ENCODE measurements at regions not wholly inside any gene's neighbourhood (a gene's known extent, or its start where the extent isn't known, plus 50 kb on each side); places are given as distances from the start of the nearest gene placed in this dataset.

DNA sequence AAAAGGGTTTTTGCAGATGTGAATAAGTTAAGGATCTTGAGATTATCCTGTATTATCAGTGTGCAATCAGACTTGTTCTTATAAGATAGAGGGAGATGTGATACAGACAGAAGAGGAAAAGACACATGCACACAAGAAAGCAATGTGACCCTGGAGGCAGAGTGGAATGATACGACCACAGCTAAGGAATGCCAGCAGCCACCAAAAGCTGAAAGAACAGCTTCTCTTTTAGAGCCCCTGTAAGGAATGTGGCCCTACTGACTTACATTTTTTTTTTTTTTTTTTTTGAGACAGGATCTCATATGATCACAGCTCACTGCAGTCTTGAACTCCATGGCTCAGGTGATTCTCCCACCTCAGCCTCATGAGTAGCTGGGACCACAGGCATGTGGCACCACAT lies 62.3 kb upstream of the CNTNAP4 start:
- H3K36me3 ChIP-seq (ENCODE audit: control insufficient read depth, insufficient read depth, low read length) = no peaks in the 10 kb centered on the region
- Mint-ChIP-seq H3K27ac (no peak overlapping the region), H3K36me3 (no peaks in the 10 kb centered on the region), H3K4me3 (no peak overlapping the region), H3K4me1 (no peaks in the 10 kb centered on the region), H3K9me3 (peaks cover 12 to 17% of the 10 kb centered on the region in 2 donors), H3K27me3 (ENCODE audit: low read depth in 2 of 2) (no peaks in the 10 kb centered on the region)
- intact Hi-C loops (cut with micrococcal nuclease) = no loop called here
- DNase-seq (no peak), ATAC-seq (no peak)
- H3K4me1 ChIP-seq (ENCODE audit: control insufficient read depth, insufficient read depth, low read length) = no peaks in the 10 kb centered on the region
- no peaks in the 10 kb centered on the region for H3K27me3 ChIP-seq (ENCODE audit: control insufficient read depth, insufficient read depth, low read length)
- 72% methylated on average over 1 of the region's 1 CpG for WGBS (ENCODE audit: insufficient coverage)
- H3K9me3 ChIP-seq (ENCODE audit: control insufficient read depth, insufficient read depth, low read length) = no peaks in the 10 kb centered on the region
- H3K4me3 ChIP-seq (ENCODE audit: low read length) = no peak overlapping the region
- no peak overlapping the region for H3K27ac ChIP-seq (ENCODE audit: low read length)
- TF ChIP-seq, protein P1, sequence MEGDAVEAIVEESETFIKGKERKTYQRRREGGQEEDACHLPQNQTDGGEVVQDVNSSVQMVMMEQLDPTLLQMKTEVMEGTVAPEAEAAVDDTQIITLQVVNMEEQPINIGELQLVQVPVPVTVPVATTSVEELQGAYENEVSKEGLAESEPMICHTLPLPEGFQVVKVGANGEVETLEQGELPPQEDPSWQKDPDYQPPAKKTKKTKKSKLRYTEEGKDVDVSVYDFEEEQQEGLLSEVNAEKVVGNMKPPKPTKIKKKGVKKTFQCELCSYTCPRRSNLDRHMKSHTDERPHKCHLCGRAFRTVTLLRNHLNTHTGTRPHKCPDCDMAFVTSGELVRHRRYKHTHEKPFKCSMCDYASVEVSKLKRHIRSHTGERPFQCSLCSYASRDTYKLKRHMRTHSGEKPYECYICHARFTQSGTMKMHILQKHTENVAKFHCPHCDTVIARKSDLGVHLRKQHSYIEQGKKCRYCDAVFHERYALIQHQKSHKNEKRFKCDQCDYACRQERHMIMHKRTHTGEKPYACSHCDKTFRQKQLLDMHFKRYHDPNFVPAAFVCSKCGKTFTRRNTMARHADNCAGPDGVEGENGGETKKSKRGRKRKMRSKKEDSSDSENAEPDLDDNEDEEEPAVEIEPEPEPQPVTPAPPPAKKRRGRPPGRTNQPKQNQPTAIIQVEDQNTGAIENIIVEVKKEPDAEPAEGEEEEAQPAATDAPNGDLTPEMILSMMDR (IDR thresholded peaks at IDR 0.05) = no peak

DNA sequence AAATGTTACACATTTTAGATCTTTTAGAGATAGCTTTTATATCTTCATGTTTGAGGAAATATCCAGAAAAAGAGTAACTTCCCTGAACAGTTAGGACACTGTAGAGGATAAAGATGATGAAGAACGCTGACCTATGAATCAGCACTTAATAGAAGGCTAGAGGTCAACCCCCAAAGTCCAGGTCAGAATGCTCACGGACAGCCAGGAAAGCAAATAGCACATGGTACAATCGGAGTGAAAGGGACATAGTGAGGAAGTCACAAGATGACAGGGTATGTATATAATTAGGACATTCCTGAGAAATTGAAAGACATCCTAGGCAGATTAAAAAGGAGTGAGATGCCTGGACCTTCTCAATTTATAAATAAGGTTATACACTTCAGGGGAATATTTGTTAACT lies 55.1 kb upstream of the CNTNAP4 start:
- peaks cover 0 to 2% of the 10 kb centered on the region in 2 donors for H3K9me3 Mint-ChIP-seq
- Histone ChIP-seq H3K36me3 (ENCODE audit: control insufficient read depth, insufficient read depth, low read length) (no peaks in the 10 kb centered on the region), H3K4me1 (ENCODE audit: control insufficient read depth, insufficient read depth, low read length) (no peaks in the 10 kb centered on the region), H3K9me3 (ENCODE audit: control insufficient read depth, insufficient read depth, low read length) (no peaks in the 10 kb centered on the region), H3K27me3 (ENCODE audit: control insufficient read depth, insufficient read depth, low read length) (no peaks in the 10 kb centered on the region), H3K4me3 (ENCODE audit: low read length) (no peak overlapping the region), H3K27ac (ENCODE audit: low read length) (no peak overlapping the region)
- H3K36me3 Mint-ChIP-seq = no peaks in the 10 kb centered on the region
- no peak overlapping the region for H3K4me3 Mint-ChIP-seq
- intact Hi-C loops (cut with micrococcal nuclease) = no loop called here
- DNase-seq = no peak
- H3K27ac Mint-ChIP-seq = no peak overlapping the region
- ATAC-seq = no peak
- 12% methylated on average over 3 of the region's 3 CpGs for WGBS (ENCODE audit: insufficient coverage)
- H3K4me1 Mint-ChIP-seq = no peaks in the 10 kb centered on the region
- H3K27me3 Mint-ChIP-seq (ENCODE audit: low read depth in 2 of 2) = no peaks in the 10 kb centered on the region
- TF ChIP-seq, protein P1 (IDR thresholded peaks at IDR 0.05) = no peak

DNA sequence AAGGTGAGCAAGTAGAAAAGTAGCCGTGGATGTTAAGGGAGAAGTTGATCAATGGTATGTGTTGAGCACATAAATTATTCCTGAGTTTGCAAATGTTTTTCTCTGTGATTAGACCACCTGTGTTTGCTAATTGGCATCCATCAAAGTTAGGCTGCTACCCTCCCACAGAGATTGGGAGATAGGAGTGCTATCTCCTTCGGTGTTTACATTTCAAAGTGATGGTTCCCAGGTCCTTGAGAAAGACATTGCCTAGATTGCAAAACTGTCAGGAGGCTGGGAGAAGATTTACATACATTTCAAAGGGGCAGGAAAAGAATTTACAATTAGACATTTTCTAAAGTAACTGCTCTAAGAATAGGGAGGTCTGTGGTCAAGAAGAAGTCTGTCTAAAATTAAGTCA lies 54.3 kb upstream of the CNTNAP4 start:
- Histone ChIP-seq H3K4me3 (ENCODE audit: low read length) (no peak overlapping the region), H3K4me1 (ENCODE audit: control insufficient read depth, insufficient read depth, low read length) (no peaks in the 10 kb centered on the region), H3K27ac (ENCODE audit: low read length) (no peak overlapping the region), H3K9me3 (ENCODE audit: control insufficient read depth, insufficient read depth, low read length) (no peaks in the 10 kb centered on the region), H3K36me3 (ENCODE audit: control insufficient read depth, insufficient read depth, low read length) (no peaks in the 10 kb centered on the region), H3K27me3 (ENCODE audit: control insufficient read depth, insufficient read depth, low read length) (no peaks in the 10 kb centered on the region)
- no peak overlapping the region for H3K4me3 Mint-ChIP-seq
- H3K36me3 Mint-ChIP-seq = no peaks in the 10 kb centered on the region
- TF ChIP-seq, protein P1 (IDR thresholded peaks at IDR 0.05) = no peak
- DNase-seq (no peak), ATAC-seq (no peak)
- 13% methylated on average over 2 of the region's 2 CpGs for WGBS (ENCODE audit: insufficient coverage)
- H3K27ac Mint-ChIP-seq = no peak overlapping the region
- no peaks in the 10 kb centered on the region for H3K27me3 Mint-ChIP-seq (ENCODE audit: low read depth in 2 of 2)
- intact Hi-C loops (cut with micrococcal nuclease) = no loop called here
- no peaks in the 10 kb centered on the region for H3K4me1 Mint-ChIP-seq
- H3K9me3 Mint-ChIP-seq = peaks cover 0 to 2% of the 10 kb centered on the region in 2 donors

DNA sequence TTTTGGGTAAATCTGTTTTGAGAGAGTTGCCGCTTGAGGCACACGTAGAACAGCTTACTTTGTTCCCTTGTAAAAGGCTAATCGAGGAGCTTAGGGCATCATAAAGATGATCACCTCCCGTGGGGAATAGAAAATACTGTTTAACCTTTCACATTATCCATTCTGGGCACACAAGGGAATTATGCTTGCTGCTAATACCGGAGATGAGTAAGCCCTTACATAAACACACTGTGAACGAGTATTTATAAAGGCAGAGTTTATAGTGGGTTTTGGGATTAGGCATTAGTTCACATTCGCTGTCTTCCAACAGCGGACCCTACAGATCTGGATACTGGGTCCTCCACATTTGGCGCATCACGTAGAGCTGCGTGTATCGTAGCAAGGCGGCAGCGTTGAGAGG lies 51.2 kb upstream of the CNTNAP4 start:
- H3K27me3 Mint-ChIP-seq (ENCODE audit: low read depth in 2 of 2) = no peaks in the 10 kb centered on the region
- H3K9me3 ChIP-seq (ENCODE audit: control insufficient read depth, insufficient read depth, low read length) = no peaks in the 10 kb centered on the region
- no peak overlapping the region for H3K27ac ChIP-seq (ENCODE audit: low read length)
- H3K27me3 ChIP-seq (ENCODE audit: control insufficient read depth, insufficient read depth, low read length) = no peaks in the 10 kb centered on the region
- WGBS (ENCODE audit: insufficient coverage) = 89% methylated on average over 13 of the region's 14 CpGs
- TF ChIP-seq, protein P1 (IDR thresholded peaks at IDR 0.05) = no peak
- no peak for ATAC-seq
- no peak overlapping the region for H3K4me3 Mint-ChIP-seq
- H3K9me3 Mint-ChIP-seq = peaks cover 2 to 4% of the 10 kb centered on the region in 2 donors
- intact Hi-C loops (cut with micrococcal nuclease) = no loop called here
- no peak for DNase-seq
- H3K36me3 ChIP-seq (ENCODE audit: control insufficient read depth, insufficient read depth, low read length) = no peaks in the 10 kb centered on the region
- H3K4me1 ChIP-seq (ENCODE audit: control insufficient read depth, insufficient read depth, low read length) = no peaks in the 10 kb centered on the region
- H3K36me3 Mint-ChIP-seq = no peaks in the 10 kb centered on the region
- no peaks in the 10 kb centered on the region for H3K4me1 Mint-ChIP-seq
- H3K4me3 ChIP-seq (ENCODE audit: low read length) = no peak overlapping the region
- H3K27ac Mint-ChIP-seq = no peak overlapping the region

All from natural killer cell (primary cell).